GM08714 (cell line): ENCODE measurements at regions not wholly inside any gene's neighbourhood (a gene's known extent, or its start where the extent isn't known, plus 50 kb on each side); places are given as distances from the start of the nearest gene placed in this dataset.

Experiments
- H3K4me3 ChIP-seq: fragments of 200-500 bp; sonication (Bioruptor generic); 2 replicates; pipeline ENCODE4 v1.5.1; 2014; ENCODE audit warnings: mild to moderate bottlenecking, low read length, inconsistent platforms
- ZNF274 ChIP-seq: IDR thresholded peaks from 2 replicates; pipeline ENCODE4 v1.6.1; 2012; ENCODE audit warnings: mild to moderate bottlenecking, low read depth, low read length

- TF ChIP-seq ZNF274 = no peak
- H3K4me3 ChIP-seq = no peak overlapping the region
These were observed 1460.4 kb upstream of the PIK3C3 start for GRCh38 chr18:40494603-40495002.

GRCh38 chr18:40493316-40493715 is 1461.7 kb upstream of the PIK3C3 start:
- TF ChIP-seq ZNF274 = no peak
- no peak overlapping the region for H3K4me3 ChIP-seq

GRCh38 chr18:40489301-40489700 is 1465.7 kb upstream of the PIK3C3 start:
- no peak overlapping the region for H3K4me3 ChIP-seq
- TF ChIP-seq ZNF274 = no peak

- H3K4me3 ChIP-seq = no peak overlapping the region
- TF ChIP-seq ZNF274 = no peak
These were observed 1469.7 kb upstream of the PIK3C3 start for GRCh38 chr18:40485318-40485717.

- TF ChIP-seq ZNF274 = no peak
- no peak overlapping the region for H3K4me3 ChIP-seq
These were observed 1481.6 kb upstream of the PIK3C3 start for GRCh38 chr18:40473221-40474029.

- TF ChIP-seq ZNF274 = no peak
- H3K4me3 ChIP-seq = no peak overlapping the region
These were observed 1484.3 kb upstream of the PIK3C3 start for GRCh38 chr18:40470723-40471122.

- no peak for TF ChIP-seq ZNF274
- no peak overlapping the region for H3K4me3 ChIP-seq
These were observed 1485.2 kb upstream of the PIK3C3 start for GRCh38 chr18:40469851-40470250.

GRCh38 chr18:40469316-40469715 is 1485.7 kb upstream of the PIK3C3 start:
- no peak overlapping the region for H3K4me3 ChIP-seq
- no peak for TF ChIP-seq ZNF274

GRCh38 chr18:40464032-40464431 is 1491.0 kb upstream of the PIK3C3 start:
- TF ChIP-seq ZNF274 = no peak
- H3K4me3 ChIP-seq = no peak overlapping the region

GRCh38 chr18:40453903-40454302 is 1501.1 kb upstream of the PIK3C3 start:
- no peak overlapping the region for H3K4me3 ChIP-seq
- TF ChIP-seq ZNF274 = no peak

GRCh38 chr18:40452599-40452998 is 1502.4 kb upstream of the PIK3C3 start:
- TF ChIP-seq ZNF274 = no peak
- no peak overlapping the region for H3K4me3 ChIP-seq

- H3K4me3 ChIP-seq = no peak overlapping the region
- no peak for TF ChIP-seq ZNF274
These were observed 1504.3 kb upstream of the PIK3C3 start for GRCh38 chr18:40450751-40451150.

- no peak overlapping the region for H3K4me3 ChIP-seq
- no peak for TF ChIP-seq ZNF274
These were observed 1507.2 kb upstream of the PIK3C3 start for GRCh38 chr18:40447820-40448219.

- no peak overlapping the region for H3K4me3 ChIP-seq
- TF ChIP-seq ZNF274 = no peak
These were observed 1514.9 kb upstream of the PIK3C3 start for GRCh38 chr18:40440088-40440487.

- no peak for TF ChIP-seq ZNF274
These were observed 1517.5 kb upstream of the PIK3C3 start for GRCh38 chr18:40437517-40437916.

More at GRCh38 chr18:40437517-40437916, 1517.5 kb upstream of the PIK3C3 start:
- H3K4me3 ChIP-seq = no peak overlapping the region
